ENCODE measurements at regions not wholly inside any gene's neighbourhood (a gene's known extent, or its start where the extent isn't known, plus 50 kb on each side); places are given as distances from the start of the nearest gene placed in this dataset.
"Not testable (repeated sequence)": the region's sequence is repeated elsewhere in the genome, so short reads cannot be mapped to it uniquely, and the experiment has no call there.

DNA sequence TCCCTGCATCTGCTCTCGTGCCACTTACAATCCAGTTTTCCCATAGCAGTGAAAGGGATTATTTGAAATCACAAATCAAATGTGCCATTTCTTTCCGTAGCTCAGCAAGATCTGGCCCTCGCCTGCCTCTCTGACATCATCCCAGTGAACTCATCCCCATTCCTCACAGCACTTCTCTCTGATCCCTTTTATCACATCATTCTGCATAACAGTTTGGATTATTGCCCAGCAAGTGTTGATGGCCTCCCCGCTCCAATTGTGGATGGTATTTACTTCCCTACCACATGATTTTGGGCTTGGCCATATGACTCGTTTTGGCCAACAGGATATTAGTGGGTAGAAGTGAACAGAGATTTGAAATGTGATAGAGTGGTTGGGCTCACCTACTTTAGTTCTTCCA lies 185.0 kb downstream of the NPIPA7 start:
- not testable (repeated sequence) for DNase-seq

DNA sequence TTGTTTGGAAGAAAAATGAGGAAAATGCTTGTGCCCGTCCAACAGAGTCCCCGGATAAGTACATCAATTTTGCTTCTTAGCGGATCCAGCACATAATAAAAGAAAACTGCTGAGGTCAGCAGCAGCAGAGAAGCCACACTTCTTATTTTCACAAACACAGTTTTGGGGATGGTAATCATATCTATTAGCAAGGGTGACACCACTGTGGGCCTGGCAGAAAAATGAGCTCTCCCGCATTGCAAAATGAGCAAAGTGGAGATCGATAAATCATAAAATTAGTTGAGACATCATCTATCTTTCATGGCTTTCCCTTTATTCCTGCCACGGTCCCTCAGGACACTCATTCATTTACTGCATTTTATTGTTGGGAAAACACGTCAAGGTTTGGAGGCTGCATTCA lies 186.4 kb downstream of the NPIPA7 start:
- DNase-seq, result not testable (repeated sequence)

DNA sequence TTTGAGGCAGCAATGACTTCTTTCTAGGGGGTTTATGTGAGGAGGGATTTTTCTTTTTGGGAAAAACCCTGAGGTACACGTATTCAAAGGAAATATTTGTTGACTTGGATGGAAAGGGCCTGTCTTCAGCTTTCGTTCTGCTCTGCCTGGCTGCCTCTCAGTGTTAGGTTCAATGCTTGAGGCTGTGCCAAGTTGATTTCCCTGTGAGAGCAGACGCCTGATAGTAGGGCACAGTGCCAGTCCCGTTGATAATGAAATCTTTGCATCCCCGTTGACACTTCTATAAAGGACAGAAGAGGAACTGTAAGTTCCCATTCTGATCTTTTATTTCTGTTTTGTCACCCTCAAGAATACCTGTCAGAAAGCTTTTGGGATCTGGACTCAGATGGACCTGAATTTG lies 191.1 kb downstream of the NPIPA7 start:
- DNase-seq, result not testable (repeated sequence)

DNA sequence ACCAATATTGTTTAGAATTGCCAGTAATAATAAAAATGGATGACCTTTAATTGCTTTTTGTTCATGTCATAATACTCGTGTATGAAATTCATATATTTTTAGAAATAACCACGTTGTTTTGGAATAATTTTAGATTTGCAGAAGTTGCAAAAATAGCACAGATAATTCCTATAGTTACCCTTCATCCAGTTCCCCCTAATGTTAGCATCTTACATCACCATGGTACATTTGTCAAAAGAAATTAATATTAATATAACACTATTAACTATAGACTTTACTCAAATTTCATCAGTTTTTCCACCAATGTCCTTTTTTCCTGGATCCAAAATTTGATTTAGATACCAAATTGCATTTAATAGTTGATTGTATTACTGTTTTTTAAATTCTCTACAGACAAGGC lies 191.9 kb downstream of the NPIPA7 start:
- DNase-seq, result not testable (repeated sequence)

DNA sequence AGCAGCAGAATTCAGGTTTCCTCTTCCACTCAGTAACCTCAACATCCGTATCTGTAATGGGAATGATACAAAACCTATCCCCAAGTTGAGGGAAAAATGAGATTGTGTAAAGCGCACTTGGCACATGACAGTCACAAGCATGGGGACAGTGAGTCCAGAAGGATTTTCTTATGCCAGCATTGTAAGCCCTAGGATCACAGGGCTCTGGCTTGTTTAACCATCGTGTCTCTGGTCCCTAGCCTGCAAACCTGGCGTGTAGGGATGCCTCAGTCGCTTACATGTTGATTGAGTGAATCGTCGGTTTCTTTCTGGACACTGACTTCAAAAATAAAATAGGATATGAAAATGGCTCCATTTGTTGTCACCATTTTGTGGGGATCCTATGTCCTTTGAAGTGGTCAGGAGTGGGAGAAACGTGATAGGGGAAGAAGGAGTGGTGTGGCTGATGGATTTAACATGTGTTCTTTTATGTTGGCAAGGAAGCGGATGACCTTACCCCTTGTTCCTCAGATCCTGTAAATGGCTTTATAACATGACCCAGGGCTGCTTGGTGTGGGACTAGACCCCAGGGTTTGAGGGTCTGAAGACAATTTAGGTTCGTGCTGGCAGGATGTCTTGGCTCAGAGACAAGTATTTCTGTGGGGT lies 193.3 kb downstream of the NPIPA7 start:
- DNase-seq, result not testable (repeated sequence)

DNA sequence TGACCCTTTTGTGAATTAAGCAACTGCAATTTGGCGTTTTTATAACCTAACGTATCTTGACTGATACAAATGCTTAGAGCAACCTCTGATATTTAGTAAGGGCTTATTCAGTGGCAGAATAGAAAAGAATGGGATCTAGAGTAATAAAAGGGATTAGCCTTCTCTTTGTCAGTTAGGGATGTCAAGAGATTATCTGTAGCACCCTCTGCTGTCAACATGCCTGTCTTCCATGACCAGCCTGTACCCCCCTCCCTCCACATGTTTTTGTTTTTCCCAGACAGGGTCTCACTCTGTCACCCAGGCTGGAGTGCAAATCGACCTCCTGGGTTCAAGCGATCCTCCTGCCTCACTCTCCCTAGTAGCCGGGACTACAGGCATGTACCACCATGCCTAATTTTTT lies 198.1 kb downstream of the NPIPA7 start:
- not testable (repeated sequence) for DNase-seq

DNA sequence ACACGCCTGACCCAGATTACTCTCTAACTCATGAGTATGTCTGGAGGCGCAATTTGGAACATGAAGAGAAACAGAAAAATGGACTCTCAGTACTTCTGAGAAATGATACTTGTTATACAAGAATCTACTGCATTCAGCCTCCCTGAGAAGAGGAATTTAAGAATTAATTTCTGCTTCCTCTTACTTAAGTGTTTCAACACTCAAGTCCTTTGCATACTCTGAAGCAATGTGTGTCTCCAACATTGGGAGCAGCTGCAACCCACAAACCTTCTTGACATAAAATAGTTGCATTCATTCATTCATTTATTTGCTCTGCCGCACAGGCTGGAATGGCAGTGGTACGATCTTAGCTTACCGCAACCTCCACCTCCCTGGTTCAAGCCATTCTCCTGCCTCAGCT lies 199.8 kb downstream of the NPIPA7 start:
- no peak for DNase-seq

DNA sequence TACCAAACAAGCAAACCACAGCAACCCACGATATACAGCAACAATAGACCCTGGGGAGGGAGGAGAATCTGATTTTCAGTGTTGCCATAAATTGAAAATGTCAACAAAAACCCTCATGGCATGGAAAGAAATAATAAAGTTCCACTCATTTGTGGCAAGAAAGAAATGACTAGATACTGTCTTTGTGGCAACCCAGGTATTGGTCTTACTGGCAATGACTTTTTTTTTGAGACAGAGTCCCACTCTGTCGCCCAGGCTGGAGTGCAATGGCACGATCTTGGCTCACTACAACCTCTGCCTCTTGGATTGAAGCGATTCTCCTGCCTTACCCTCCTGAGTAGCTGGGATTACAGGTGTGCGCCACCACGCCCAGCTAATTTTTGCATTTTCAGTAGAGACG lies 204.0 kb downstream of the NPIPA7 start:
- DNase-seq, result not testable (repeated sequence)

DNA sequence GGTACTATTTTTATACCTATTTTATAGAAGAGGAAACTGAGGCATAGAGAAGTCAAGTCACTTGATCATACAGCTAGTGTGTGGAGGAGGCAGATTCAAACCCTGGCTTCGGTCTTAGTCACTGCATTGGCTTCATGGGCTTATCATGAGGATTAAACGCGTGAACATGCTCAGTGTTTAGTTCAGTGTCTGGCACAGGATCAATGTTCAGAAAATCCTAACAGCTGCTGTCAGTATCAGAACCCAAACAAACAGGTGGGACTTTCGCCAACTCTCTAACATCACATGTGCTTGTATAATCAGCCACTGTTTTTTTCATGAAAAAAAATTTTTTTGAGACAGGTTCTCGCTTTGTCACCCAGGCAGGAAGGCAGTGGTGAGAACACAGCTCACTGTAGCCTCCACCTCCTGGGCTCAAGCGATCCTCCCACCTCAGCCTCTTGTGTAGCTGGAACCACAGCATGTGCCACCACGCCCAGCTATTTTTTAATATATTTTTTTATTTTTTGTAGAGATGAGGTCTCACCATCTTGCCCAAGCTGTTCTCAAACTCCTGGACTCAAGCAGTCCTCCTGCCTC lies 207.2 kb downstream of the NPIPA7 start:
- not testable (repeated sequence) for DNase-seq

DNA sequence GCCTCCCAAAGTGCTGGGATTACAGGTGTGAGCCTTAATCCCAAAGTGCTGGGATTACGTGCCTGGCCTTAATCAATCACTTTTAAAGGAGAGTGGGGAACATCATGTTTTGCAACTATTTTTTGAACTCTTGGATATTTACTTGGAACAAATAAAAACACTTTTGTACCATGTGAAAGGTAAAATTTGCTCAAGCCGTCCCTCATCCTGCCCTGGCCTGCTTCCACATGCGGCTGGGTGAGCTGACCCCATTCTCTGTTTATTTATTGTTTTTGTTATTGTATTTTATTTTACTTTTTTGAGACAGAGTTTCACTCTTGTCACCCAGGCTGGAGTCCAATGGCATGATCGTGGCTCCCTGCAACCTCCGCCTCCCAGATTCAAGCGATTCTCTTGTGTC lies 208.0 kb downstream of the NPIPA7 start:
- DNase-seq, result not testable (repeated sequence)

DNA sequence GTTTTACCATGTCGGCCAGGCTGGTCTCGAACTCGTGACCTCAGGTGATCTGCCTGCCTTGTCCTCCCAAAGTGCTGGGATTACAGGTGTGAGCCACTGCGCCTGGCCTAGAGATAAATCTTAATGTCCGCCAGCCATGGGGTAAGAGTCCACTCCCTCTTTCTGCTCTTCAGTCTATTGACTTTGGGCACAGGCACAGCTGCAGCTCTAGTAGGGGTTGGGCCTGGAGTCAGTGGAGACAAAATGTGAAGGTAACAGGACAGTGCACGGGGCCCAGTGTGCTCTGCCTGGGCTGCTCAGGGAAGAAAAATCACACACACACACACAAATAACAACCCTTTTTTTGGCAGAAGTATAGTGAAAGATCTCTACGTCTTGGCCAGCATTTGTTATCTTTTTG lies 209.5 kb downstream of the NPIPA7 start:
- DNase-seq, result not testable (repeated sequence)

DNA sequence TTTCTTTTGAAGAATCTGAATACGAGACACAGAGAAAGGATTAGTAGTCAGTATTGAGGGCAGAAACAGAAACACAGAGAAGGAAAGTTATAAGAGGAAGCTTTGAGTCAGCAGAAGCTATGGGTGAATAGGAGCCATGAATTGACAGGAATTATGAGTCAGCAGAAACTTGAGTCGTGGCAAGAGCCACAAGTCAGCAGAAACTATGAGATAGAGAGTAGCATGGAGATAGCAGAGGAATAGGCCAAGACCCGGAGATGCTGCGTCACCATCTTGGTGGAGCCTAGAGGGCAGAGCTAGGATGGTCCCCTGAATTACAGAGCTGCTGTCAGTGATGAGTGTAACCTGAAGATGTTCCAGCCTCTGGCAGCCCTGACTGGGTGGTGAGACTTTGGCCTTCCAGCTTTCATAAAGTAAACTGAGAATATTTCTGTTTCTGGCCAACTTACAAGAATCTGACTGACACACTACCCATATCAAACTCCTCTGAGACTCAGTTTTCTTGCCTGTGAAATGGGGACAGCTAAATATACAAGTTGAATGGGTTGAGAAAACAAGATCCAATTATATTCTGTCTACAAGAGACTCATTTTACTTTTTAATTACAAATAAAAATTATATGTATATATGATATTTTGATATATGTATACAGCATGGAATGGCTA lies 211.8 kb downstream of the NPIPA7 start:
- not testable (repeated sequence) for DNase-seq

DNA sequence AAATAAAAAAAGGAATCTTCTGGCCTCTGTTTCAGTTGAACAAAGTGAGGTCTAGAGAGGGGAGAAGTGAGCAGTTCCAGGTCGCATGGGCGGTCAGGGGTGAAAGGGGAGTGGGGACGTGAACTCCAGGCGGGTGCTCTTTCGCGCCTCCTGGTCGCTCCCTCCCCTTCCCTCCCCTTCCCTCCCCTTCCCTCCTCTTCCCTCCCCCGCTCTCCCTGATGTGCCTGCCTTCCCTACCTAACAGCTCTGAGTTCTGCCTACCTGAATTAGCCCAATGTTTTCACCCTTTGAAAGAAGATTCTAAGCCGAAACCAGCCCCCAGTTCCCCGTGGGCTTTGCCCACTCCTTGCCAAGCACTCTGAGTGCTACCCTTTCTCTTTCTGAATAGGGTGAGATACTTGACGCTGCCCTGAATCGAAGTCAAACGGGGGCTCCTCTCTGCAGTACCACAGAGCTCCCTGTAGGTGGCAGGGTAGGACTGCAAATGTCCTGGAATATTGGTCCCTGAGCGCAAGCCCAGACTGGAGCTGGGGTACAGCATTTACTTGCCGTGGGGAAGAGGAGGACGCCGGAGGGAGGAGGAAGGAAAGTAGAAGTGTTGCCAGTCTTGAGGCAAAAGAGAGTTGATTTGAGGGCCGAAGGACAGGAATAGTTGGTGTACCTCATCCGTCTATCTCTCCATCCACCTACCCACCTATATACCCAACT lies 214.4 kb downstream of the NPIPA7 start:
- peak; percentile 73 for DNase-seq

DNA sequence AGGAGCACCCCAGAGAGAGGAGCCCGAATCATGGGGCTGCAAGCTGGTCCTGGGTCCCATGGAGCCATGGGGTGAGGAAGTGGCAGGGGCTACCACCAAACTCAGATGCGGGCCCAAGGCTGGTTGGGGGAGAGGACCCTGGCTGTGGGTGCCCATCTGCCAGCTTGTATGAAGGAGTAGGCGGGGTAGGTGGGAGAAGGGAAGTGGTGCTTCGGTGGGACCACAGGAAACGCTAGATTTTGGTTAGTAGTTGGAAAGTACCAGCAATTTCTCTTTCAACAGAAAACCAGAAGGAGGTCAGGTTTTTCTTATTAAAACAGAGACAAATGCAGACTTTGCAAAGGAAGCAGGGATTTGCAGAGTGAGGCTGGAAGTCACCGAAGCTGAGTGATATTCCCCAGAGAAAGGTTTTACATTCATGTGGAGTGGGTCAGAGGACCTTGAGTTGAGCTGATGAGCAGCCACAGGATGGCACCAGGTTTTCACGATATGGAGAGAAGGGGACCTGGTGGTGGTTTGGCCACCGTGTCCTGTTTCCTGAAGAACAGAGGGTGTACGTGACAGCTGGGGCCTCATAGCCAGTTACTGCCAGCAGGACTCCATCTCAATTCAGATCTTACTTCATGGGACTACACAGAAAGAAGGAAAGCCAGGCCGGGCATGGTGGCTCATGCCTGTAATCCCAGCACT lies 216.2 kb downstream of the NPIPA7 start:
- not testable (repeated sequence) for DNase-seq

DNA sequence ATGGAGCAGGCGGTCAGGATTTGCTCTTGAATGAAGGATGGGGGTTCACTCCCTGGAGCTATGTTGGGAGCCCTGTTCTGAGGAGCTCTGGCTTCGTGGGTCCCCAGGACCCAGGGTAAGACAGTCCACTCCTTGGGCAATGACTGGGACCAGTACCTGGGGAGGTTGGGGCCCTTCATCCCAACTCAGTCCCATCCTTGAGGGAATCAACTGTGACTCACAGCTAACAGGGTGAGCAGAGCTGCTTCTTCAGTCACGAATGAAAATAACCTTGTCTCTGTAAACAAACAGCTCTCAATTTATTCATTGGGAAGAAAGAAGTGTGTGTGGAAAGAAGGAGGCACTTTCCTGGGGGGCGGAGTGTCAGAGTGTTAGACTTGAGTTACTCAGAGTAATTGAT lies 222.3 kb downstream of the NPIPA7 start:
- not testable (repeated sequence) for DNase-seq

DNA sequence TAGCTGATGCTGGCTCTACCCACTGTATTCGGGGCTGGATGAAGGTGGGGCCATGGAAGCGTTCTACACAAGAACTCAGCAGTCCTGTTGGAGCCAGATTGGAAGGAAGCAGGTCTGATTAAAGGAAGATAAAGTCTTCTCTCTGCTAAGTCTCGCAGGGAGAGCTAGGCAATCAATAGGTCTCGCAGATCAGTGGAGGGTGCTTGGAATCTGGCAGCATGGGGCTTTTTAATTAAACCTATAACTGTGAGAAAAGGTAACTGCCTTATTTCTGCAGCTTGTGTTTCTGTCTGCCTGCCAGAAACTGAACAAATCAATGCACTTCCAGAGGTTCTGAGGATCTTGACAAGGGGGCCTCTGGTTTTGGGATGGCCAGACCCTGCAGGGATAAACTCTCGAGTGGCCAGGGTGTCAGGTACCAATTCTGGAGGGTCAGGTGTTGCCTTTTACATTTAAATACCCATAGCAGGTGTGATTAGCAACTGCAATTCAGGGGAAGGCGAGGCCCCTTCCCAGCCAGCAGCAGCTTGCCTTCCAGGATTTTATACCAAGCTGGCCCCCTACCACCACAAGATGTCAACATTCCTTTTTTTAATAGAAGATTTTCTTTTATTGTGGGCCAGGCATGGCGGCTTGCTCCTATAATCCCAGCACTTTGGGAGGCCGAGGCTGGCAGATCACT lies 228.6 kb downstream of the NPIPA7 start:
- DNase-seq, result not testable (repeated sequence)

DNA sequence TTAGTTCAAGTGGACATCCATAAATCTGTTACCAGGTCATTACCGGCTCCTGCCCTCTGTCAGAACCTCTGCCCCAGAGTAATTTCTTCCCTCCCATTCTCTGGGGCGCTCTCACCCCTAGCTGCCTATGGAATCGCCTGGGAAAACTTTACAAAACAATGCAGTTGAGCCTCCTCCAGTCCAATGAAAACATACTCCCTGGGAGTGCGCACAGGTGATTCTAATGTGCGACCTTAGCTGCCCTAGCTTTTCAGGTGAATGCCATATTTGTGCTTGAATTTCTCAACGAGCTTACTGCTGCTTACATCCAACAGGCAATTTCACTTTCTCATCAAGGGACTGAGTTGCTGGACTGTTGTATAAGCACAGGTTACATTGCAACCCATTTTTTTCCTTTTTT lies 230.7 kb downstream of the NPIPA7 start:
- DNase-seq, result not testable (repeated sequence)

DNA sequence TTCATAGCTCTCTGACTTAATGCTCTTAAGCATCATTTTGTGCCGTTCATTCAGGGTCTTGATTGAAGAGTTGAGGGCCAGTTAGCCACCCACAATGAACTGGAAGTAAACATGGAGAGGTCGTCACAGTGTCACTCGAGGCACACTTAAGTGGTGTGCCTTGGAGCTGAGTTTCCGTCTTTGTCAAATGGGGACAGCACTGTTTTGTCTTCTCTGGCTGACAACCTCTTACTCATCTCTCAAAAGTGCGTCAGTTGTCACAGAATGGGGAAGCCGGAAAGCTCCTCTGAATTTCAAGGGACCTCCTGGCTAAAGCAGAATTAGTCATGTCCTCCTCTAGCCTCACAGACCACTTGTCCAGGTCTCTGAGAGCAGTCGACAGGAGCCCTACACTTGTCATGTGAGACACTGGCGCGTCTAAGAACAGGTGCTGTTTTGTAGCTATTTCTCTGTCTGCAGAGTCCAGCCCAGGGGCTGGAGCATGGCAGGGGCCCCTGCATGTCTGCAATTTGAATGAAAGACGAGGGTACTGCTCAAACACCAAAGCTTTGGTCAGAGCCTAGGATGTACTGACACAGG lies 231.5 kb downstream of the NPIPA7 start:
- DNase-seq, result not testable (repeated sequence)

DNA sequence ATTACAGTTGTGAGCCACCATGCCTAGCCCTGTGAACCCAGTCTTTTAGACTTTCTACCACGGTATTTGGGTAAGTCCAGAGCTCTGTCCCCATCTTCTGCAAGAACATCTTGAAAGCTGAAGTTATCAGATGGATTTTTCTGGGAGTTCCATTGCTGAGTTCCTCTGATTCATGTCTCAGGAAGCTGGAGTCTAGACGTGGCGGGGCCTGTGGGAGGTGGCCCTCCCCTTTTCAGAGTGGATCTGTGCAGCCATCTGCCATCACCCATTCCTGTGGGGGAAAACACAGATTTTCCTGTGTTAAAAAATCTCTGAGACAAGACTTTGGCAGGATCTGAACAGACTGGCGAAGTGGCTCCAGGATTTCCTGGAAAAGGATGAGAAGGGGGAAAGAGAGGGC lies 234.3 kb downstream of the NPIPA7 start:
- not testable (repeated sequence) for DNase-seq

DNA sequence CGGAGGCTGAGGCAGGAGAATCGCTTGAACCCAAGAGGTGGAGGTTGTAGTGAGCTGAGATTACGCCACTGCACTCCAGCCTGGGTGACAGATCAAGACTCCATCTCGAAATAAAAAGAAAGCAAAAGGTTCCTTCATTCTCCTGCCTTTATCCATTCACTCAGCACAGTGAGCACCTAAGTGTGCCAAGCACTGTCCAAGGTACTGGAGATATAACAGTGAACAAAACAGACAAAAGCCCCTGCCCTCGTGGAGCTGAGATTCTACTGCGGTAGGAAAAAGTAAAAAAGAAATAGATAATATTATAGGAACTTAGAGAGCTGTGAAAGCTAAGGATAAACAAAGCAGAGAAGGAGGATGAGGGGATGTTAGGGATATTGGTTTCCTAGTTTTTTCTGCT lies 235.5 kb downstream of the NPIPA7 start:
- DNase-seq, result not testable (repeated sequence)

DNA sequence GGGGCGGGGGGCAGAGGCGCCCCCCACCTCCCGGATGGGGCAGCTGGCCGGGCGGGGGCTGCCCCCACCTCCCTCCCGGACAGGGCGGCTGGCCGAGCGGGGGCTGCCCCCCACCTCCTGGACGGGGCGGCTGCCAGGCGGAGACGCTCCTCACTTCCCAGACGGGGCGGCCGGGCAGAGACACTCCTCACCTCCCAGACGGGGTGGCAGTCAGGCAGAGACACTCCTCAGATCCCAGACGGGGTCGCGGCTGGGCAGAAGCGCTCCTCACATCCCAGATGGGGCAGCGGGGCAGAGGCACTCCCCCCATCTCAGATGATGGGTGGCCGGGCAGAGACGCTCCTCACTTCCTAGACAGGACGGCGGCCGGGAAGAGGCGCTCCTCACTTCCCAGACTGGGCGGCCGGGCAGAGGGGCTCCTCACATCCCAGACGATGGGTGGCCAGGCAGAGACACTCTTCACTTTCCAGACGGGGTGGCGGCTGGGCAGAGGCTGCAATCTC lies 240.1 kb downstream of the NPIPA7 start:
- not testable (repeated sequence) for DNase-seq

DNA sequence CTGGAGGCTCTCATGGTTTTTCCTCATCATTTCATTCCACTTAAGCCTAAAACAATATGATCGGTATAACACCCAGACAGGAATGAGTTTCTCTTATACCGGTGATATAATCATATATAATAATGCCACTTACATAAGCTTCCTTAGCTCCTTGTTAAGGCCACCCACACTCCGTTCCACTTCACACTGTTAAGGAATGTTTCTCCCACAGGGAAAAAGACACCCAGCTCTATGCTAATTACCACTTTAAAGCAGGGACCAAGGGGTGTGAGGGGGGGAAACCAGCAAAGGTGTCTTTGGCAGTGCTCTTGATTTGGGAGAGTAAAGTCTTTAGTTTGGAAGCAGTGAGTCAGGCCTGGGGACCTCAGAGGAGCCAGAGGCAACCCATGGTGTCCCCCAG lies 245.4 kb downstream of the NPIPA7 start:
- DNase-seq, result not testable (repeated sequence)

Data from activated effector memory CD4-positive, alpha-beta T cell treated with anti-CD3 and anti-CD28 coated beads, Interleukin-2, amount 50 U/mL, for 16 hours (primary cell).